Epidermal melanocyte (primary cell): ENCODE measurements at regions not wholly inside any gene's neighbourhood (a gene's known extent, or its start where the extent isn't known, plus 50 kb on each side); places are given as distances from the start of the nearest gene placed in this dataset.

Experiments
- DNase-seq: peaks from one replicate; pipeline ENCODE4 v3.0.0; 2011; ENCODE audit warnings: low spot score; ENCODE audit not compliant: insufficient read length

DNA sequence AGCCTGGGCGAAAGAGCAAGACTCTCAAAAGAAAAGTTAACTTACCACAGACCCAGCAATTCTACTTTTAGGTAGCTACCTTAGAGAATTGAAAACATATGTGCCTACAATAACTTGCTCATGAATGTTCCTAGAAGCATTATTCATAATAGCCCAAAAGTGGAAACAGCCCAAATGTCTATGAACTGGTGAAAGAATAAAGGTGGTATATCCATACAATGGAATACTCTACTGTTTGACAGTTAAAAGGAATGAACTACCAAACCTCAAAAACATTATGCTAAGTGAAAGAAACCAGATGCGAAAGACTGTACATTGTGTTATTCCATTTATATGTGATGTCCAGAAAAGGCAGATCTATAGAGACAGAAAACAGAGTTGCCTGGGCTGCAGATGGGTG is 131.4 kb downstream of the UCHL1 start:
- DNase-seq: no peak

DNA sequence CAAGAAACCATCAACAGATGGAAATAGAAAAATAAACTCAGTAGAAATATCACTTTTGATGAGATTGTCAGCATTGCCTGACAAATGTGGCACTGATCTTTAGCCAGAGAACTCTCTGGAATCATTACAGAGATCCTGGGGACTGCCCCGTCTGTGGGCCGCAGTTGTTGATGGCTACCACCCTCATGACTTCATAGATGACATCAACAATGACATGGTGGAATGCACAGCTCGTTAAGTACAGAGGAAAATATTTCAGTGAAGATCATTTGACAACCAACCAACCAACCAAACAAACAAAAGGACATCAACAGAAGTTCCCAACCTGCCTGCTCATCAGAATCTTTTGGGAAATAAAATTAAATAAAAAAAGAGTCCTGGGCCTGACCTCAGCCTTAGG is 132.6 kb downstream of the UCHL1 start:
- DNase-seq: no peak

DNA sequence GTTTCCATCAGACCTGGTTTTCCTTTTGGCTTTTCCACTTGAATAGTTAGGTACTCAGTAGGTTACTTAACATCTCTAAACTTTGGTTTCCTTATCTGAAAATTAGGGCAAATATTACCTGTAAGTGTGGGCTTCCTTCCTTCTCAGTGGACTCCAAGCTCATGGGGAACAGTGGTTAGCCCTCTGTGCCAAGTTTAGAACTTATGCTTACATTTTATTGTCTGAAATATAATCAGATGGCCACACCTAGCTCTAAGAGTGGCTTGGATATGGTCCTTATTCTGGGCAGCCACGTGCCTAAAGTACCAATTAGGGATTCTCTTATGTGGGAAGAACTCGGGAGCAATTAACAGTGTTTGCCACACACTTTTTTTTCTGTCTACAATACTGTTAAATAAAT is 133.9 kb downstream of the UCHL1 start:
- no peak for DNase-seq

DNA sequence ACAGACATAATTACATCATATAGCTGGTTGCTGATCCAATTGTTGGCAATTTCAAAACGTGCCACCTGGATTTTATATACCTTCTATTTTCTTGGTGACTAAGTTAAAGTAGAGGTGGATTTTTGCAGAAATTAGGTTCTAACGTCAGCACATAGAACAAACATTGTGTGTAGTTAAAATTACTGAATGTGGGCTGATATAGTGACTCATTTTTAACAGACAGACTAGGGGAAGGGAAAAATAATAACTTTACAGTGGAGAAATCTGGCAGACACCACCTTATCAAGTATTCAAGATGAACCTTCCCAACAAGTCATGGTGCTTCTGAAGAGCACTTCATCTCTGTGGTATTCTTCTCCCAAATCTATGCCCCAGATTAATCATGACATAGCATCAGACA is 134.5 kb downstream of the UCHL1 start:
- no peak for DNase-seq

DNA sequence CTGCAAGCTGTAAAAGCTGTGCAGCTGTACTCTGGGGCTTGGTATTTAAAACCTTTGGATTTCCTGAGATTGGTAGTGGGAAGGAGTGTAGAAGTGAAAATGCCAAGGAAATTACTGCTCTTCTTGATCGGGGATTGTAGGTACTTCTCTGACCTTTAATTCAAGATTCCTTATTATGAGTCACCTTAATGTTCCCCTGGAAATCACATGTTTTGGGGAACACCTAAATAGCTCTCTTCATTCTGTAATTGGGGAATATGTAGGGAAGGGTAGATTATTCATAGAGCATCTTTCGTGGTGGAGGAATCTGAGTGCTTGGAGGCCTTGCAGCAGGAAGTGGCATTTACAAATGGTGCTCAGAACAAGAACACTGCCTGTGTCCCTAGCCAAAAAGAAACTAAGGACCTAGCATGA is 137.8 kb downstream of the UCHL1 start:
- DNase-seq: no peak

DNA sequence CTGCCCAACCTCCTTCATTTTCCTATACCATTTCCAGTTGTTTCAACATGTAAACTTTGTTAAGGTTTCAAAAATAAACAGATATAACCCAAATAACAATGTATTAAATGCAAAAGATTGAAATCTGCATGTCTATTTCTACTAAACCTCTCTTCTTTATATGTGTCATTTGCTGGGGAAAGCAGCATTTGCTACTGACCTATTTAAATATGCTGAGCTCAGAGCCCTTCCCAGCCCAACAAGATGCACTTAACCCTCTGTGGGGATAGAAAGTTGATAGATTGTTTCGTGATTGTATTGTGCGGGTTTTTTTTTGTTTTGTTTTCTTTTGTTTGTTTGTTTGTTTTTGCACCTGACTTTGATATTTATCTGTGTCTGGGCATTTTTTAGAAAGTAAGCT is 139.5 kb downstream of the UCHL1 start:
- no peak for DNase-seq

DNA sequence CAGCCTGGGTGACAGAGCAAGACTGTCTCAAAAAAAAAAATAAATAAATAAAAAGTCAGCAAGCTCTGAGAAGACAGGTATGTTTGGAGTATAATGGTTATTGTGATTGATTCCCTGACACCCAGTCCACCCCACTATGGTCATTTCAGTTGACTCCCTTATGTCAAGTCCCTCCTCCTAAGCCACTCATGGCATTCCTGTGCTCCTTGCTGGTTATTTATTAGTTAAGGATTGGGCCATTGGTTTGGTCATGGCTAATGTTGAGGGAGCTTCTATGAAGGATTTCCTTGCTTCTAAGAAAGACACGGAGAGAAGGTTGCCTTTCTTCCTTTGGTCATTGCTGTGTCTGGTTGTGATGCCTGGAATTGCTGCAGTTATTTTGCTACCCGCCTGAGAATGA is 140.1 kb downstream of the UCHL1 start:
- DNase-seq: no peak

DNA sequence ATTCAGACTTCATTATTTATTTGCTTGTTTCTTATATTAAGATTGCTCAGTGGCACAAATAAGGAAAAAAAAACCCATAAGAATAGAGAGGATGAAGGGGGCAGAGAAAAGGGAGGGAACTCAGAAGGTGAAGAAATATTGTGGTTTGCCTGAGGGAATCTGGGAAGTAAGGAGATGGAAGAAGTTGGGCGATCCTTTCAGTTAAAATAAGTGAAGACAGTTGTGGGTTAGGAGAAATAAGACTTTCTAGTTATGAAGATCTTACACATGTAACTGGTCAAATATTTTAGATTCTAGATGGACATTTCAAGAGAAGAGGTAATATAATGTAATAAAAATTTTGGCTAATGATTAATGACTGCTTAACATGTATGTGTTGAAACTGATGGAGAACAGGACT is 138.7 kb upstream of the LIMCH1 start:
- no peak for DNase-seq

DNA sequence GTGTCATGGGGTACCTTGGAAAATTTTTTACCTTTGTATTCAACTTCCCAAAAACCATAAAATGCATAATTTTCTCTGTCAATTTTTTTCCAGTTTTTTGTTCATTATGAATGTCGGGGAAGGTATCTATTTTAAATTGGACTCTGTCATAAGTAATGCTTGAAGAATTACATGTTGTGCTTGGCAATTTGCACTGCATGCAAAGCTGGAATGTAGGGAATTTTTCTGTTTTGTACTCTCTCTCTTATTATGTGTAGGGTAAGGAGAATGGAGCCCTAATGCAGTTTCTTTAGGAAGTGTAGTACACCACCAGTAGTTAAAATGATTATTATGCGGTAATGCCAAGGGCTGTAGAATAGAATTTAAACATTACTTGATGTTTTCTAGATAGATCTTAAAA is 137.7 kb upstream of the LIMCH1 start:
- DNase-seq: no peak

DNA sequence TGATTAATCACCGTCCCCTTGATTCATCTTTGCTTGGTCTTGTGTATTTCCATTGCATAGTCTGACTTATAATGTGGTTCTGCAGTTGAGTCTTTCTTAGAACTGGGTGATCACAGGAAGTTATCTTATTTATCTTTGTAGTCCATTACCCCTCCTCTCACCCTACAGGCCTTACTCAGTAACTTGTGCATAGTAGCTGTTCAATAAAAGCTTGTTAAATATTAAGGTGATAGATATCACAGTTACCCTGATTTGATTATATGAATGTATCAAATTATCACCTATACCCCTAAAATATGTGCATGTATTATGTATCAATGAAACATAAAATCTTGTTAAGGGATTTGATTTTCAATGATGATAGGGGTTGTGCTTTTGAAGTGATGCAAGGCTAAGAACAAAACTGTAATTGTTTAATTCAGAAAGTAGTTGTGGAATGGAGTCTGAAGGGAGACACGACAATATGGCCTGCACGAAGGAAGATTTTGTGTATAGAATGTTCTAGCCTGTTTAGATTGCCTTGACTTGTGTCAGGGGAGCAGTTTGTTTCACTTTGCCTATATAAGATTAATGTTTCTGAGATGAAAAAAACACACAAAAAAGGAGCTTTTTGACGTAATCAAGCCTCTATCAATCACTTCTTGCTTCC is 132.4 kb upstream of the LIMCH1 start:
- no peak for DNase-seq

DNA sequence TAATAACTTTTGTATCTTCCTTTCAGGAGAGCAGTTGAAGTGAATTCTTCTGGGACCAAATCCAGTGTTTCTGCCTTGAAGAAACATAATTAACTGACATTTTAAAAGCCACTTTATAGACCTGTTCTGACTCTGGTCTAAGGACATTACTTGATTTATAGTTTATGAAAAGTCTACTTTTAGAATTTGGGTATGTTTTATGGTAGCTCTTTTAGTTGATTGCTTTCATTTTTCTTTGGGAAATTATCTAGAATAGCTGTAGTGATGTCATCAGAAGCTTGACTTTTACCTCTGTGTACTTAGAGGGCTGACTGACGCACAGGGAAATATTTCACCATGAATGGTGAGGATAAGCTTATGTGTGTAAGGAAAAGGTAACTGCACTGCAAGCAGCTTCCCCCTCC is 131.8 kb upstream of the LIMCH1 start:
- DNase-seq: no peak

DNA sequence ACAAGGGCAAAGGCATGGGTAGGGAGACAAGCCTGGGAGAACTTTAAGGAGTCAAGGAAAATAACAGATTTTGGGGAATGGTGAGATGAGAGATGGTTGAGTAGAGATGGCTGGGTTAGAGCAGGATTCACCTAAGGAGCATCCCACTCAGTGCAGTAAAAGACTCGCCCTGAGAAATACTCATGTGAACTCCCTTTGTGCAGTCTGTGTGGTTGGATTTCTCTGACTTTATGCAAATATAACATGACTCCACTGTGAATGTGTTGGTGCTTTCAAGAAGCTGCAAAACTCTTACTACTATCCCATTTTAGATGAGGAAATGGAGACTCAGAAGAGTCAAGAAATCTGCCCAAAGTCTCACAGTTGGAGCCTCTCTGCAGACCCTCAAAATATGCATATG is 129.8 kb upstream of the LIMCH1 start:
- DNase-seq: no peak

DNA sequence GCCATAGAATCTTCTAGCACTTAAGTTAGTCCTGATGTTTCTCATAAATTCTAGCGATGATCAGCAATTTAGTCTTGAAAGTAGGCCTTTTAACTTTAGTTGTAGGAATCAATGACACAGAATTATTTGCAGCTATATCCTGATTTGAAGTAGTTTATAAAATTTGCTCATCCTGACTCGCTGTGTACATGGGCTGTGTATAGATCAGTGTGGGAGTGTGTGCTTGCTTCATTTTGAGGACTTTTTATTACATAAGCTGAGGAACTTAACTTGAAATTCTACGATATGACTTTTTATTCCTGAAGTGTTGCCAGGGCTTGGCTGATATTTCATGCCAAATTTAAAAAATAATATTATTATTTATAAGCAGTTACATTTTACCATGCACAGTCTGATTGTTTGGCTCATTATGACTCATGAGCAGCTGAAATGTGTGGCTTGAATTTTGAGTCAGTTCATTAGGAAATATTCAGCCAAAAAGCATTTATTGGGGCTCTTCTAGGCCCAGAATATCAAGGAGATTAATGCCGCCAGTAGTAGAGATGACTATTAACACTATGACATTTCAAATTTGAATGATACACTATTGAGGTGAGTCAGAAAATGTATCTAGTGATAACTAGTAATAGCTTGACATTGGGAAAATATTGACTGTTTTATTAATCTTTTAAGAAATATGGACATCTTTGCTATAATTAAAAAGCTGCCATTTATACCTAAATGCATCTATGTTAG is 128.9 kb upstream of the LIMCH1 start:
- no peak for DNase-seq

DNA sequence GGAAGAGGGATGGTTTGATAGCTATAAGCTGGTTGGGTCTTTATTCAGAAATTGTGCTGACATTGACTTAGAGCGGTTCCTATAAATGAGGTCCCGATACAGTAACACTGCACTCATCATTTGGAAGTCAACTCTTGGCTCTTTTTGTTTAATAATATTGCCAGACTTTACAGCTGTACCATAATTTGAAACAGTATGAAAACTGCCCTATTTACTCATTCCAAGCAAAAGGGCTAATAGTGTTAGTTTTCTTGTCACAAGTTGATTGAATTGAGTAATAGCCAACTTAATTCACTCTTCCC is 128.4 kb upstream of the LIMCH1 start:
- DNase-seq: no peak

DNA sequence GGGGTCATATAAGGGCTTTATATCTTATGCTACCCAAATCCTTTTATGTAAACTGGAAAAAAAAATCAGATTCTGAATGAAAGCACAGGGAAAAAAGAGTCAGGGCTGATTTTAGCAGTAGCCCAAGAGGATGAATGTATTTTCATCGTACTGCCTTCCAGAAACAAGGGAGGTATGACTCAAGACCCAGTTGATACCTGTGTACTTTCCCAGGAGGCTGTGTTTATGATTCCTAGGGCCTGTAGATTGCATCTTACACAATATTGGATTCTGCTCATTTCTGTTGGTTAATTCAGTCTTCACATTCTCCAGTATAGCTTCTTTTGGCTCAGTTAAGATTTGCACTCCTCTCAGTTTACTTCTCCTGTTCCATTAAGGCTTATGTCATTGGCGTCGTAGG is 127.9 kb upstream of the LIMCH1 start:
- no peak for DNase-seq

DNA sequence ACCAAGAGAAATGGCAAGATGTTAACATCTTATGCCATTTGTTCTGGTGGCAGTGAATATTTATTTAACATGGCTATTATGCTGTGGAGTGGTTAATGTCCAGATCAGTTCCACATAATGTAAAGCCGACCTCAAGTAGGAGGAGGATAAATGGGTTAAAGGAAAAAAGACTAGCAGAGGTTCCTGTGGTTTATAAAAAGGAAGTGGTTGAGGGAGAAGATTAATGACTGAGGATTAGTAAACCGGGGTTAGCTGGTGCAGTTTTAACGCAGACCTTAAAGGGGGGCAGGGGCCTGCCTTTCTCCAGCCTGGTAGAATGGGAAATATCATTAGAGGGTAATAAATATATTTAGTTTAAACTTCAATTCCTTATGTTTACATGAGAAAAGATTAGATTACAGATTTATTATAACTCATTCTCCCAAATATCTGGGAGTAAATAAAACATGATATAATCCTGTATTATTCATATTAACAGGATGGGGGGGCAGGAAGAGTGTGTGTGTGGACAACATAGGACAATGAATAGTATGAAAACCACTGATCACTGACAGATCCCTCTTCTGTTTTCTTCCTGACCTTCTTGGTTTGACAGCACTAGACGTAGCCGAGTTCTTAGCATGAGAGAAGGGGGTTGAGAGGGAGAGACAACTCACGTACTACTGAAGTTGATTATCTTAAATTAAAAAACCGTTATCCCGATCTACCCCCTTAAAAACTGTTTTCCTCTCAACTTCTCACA is 124.1 kb upstream of the LIMCH1 start:
- DNase-seq: no peak

DNA sequence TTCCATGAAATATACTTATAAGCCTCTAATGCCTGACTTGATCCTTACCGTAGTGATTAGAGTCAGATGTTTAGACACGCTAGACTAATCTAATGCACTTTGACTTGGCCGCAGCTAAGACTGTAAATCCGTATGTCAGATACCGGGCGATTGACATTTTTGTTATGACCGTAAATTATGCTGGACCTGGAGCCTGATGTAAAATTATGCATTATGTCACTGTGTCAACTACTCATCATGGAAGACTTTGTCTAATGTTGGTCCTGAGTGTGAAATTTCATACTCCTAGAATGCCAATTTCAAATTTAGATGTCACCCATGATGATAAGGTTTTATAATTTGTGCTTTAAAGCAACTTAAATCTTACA is 123.6 kb upstream of the LIMCH1 start:
- no peak for DNase-seq

DNA sequence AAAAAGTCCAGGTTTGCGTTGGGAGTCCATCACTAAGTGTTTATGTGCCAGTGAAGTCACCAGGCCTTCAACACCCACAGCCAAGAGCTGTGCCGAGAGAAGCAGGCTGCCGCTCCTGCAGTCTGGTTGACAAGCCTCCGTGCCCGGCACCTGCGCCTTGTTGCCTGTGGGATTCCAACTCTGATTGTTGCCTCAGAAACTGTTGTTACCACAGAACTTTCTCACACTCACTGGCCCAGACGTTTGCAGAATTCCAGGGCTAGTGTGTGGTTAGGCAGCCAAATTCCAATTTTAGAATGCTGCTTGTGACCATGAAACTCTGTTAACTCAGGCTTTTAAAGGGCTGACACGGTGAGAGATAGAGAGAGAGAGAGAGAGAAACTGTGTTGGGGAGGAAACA is 119.5 kb upstream of the LIMCH1 start:
- no peak for DNase-seq

DNA sequence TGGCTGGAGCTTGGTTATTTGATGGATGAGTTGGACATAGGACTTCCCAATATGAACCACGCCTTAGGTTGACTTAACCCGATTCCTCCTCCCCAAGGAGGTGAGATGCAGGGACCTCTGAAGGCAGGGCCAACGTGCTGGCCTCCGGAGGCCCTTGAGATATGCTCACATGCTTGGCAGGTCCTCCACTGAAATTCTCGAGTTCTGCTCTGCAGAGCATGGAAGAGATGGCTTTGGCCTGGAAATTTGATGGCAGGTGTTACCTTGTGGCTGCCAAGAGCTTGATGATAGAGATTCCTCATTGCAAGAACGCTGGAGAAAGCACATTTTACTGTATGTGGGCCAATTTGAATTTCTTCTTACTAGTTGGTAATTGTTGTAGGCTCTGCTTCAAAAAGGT is 117.4 kb upstream of the LIMCH1 start:
- no peak for DNase-seq

DNA sequence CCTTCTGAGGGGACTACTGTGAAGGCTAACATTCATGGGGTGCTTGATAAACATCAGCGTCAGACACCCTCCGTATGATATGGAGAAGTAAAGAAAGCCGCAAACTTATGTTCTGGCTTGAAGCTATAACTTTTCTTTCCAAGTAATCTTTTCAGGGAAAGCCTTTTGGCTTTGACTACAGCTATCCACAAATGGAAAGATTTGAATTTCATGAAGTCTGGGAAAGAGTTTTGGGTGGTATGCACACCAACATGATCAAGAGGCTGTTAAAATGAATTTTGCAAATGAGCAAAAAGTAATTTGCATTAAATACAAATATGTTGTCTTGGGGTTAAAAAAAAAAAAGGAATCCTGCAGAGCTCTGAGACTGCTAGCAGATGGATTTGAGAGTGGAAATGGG is 114.8 kb upstream of the LIMCH1 start:
- DNase-seq: no peak

DNA sequence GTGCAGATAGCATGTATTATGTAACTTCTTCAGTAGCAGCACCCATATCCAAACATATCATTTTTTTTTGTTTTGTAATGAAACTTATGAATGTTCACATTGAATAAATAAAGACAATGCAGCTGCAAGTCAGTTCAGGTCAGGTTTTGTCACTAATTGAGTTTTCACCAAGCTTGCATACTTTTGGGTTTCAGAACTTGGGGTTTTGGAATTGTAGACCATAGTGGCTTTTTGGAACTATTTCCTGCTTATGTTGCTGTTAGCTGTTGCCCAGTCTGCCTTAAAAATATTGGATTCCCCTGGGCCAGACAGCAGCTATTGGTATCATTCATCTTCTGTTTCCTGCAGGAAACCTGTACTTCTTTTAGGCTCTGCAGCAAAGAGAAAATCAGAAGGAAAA is 113.4 kb upstream of the LIMCH1 start:
- no peak for DNase-seq

DNA sequence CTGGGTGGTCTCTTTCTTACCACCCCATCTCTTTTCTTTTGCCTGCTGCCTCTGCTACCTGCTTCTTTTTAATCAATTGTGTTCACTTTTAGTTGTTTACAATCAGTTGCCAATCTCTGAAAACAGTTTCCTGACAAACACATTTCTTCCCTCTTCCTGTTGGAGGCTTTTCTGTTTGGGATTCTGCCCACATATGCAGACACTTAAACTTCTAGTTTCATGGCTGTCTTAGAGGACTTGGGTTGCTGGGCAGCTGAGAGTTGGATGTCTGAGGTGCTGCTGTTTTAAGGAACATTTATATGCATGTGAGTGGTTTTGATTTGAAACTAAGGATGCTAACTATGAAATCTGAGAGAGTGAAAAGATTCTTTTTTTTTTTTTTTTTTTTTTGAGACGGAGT is 112.3 kb upstream of the LIMCH1 start:
- DNase-seq: no peak

DNA sequence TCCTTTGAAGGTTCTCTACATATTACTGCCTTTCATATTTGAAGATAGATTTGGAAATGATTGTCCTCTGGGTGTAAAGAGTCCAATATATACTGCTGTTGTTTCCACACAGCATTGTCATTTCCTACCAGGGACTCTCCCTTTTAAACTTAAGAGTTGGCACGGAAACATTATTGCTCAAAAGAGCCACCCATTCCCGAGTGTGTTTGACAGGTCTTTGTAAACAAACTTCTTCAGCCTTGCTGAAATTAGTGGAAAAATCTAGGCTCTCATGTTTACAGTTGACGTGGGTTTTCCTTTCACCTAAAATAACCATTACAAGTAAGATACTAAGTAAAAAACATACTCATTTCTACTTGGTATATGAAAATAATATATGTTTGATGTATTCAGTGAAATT is 111.4 kb upstream of the LIMCH1 start:
- DNase-seq: no peak
